A673 (cell line): ENCODE measurements at regions not wholly inside any gene's neighbourhood (a gene's known extent, or its start where the extent isn't known, plus 50 kb on each side); places are given as distances from the start of the nearest gene placed in this dataset.

Source experiments
- EZH2 ChIP-seq: fragments of 200-600 bp; sonication (generic); IDR thresholded peaks from 2 replicates; pipeline ENCODE4 v1.6.1; 2017; ENCODE audit warnings: borderline replicate concordance, low read depth, mild to moderate bottlenecking, mixed read lengths, antibody characterized with exemption, low read length; ENCODE audit not compliant: poor library complexity, severe bottlenecking
- TF ChIP-seq, protein P1 (sequence below): fragments of 300-800, 200-600 bp; sonication (generic); conservative IDR thresholded peaks from 2 replicates; pipeline ENCODE4 v1.5.1; 2017; ENCODE audit warnings: low read depth, mild to moderate bottlenecking, antibody characterized with exemption, low read length, moderate library complexity, mixed read lengths

DNA sequence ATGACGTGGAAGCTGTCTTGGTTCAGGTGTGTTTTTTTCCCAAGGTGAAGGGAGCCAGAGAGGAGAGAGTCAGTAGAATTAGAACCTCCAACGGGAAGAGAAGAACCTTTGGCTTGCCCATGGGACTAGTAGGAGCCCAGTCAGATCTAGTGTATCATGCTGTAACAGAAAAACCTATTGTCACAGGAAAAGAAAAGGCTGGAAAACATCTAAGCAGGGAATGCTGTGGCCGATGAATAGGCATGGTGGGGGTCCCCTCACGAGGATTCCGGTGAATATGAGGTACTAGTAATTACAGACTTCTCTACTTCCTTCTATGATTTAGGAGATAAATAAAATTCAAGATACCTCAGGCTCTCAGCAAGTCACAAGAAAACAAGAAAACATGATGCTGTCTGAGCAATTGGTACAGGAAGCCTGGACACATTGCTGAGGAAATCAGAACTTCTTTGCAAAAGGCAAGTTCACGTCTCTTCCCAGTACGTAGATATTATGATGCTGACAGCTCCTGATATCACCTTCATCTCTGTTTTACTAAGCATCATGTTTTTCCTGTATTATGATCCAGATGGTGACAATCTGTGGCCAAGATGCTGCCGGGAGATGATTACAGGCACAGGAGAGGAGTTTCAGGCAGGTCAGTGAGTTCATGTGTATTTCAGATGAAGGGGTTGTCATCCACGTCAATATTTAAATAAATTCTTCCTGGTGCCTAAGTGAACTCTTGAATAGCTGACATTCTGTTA, 54.3 kb upstream of the NPY start:
- TF ChIP-seq, protein P1, sequence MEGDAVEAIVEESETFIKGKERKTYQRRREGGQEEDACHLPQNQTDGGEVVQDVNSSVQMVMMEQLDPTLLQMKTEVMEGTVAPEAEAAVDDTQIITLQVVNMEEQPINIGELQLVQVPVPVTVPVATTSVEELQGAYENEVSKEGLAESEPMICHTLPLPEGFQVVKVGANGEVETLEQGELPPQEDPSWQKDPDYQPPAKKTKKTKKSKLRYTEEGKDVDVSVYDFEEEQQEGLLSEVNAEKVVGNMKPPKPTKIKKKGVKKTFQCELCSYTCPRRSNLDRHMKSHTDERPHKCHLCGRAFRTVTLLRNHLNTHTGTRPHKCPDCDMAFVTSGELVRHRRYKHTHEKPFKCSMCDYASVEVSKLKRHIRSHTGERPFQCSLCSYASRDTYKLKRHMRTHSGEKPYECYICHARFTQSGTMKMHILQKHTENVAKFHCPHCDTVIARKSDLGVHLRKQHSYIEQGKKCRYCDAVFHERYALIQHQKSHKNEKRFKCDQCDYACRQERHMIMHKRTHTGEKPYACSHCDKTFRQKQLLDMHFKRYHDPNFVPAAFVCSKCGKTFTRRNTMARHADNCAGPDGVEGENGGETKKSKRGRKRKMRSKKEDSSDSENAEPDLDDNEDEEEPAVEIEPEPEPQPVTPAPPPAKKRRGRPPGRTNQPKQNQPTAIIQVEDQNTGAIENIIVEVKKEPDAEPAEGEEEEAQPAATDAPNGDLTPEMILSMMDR: no peak
- no peak for TF ChIP-seq EZH2
